CD4-positive, alpha-beta T cell treated with Interleukin-12 subunit alpha and Interleukin-12 subunit beta, for 1 hour (primary cell): ENCODE measurements at regions not wholly inside any gene's neighbourhood (a gene's known extent, or its start where the extent isn't known, plus 50 kb on each side); places are given as distances from the start of the nearest gene placed in this dataset.
A peak's percentile ranks its signal among the peaks of the same experiment; 100 is the strongest.
"Not testable (repeated sequence)": the region's sequence is repeated elsewhere in the genome, so short reads cannot be mapped to it uniquely, and the experiment has no call there.

ENCODE experiments used
- DNase-seq: peaks from one replicate; pipeline ENCODE4 v3.0.0-alpha.2; 2020

- not testable (repeated sequence) for DNase-seq
These were observed 132.6 kb downstream of the FAM72C start for GRCh38 chr1:143839182-143839581.

DNA sequence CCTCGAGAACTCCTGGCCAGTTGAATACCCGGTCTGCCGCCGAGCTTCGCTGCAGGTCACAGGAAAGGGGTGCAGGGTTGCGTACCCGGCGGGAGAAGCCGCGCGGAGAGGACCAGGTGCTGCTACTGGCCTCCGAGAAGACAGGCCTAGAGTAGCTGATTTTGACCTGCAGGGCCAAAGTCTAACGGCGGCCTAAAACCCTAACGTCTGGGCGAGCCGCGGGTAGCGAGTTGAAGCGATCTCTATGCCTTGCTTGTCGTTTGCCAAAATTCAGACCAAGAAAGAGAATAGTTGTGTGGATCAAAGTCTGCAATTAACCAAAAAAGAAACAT is 133.2 kb downstream of the FAM72C start:
- DNase-seq: not testable (repeated sequence)

- DNase-seq: not testable (repeated sequence)
These were observed 133.7 kb downstream of the FAM72C start for GRCh38 chr1:143837924-143838597.

- DNase-seq: not testable (repeated sequence)
These were observed 138.4 kb downstream of the FAM72C start for GRCh38 chr1:143833376-143833775.

DNA sequence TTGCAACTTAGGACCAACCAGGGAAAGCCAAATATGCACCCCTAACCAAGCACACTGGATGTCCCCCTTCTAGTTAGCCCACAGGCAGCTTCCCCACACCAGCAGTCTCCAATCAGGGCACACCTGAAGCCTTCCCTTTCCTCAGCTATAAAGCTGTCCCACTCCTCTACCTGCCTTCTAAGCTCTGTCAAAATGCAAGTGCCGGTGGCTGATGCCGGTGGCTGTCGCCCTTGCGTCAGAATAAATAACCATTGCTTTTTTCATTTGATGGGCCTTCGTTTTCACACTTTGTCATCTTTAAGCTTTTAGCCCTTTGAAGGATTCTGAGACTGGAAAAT is 139.4 kb downstream of the FAM72C start:
- not testable (repeated sequence) for DNase-seq

DNA sequence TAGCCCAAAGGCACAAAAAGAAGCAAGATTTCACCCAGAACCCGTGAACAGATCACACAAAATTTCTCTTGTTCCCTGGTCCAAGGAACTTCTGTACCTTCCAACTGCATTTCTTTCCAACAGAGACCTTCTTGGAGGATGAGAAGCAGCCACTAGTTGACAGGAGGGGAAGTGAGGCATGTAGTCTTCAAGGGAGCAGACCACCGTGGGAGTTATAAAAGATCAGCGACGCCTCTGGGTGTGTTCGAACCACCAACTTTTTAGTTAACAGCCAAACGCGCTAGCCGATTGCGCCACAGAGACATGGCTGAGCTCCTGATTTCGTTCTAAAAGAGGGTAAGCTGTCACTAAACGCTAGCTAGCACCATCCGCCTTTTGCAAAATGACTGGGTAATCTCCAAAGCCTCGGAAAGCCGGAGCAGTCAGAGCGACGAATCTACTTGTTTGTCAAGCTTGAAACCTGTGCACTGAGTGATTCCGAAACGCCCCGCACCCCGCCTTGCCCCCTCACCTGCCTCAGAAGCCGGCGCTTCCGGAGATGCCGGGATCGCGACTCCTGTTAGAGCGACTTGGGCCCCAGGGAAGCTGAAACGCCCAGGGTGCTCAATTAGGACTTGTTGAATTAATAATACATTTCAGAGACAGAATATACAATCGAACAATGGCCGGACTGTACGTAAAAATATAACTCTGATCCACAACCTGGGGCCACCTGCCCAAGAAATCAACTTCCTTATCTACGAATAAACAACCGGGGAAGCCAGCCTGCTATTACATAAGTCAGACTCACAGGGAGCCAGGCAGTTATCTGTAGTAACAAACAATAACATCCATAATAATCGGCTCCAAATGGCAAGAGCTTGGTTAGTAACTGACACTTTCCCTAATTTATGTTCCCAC is 140.1 kb downstream of the FAM72C start:
- DNase-seq: not testable (repeated sequence)

DNA sequence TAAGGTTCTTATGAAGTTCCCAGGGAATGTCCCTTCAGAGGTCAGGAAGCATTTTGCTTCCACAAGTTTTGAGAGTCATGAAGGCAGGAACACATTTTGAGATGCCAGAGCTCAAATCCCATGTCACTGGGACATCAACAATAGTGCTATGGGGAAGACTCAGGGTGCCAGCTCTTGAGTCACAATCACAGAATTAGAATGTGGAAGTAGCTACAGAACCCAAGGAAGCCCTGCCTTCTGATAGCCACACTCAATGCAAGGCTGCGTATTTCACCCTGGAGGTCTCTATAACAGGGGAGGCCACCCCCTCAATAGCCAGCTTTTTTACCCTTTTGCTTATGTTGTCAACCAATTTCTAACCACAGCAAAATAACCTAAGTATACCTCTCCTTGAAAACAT is 145.6 kb downstream of the FAM72C start:
- not testable (repeated sequence) for DNase-seq

- not testable (repeated sequence) for DNase-seq
These were observed 147.5 kb downstream of the FAM72C start for GRCh38 chr1:143824266-143824665.

- DNase-seq: not testable (repeated sequence)
These were observed 151.7 kb downstream of the FAM72C start for GRCh38 chr1:143820058-143820457.

DNA sequence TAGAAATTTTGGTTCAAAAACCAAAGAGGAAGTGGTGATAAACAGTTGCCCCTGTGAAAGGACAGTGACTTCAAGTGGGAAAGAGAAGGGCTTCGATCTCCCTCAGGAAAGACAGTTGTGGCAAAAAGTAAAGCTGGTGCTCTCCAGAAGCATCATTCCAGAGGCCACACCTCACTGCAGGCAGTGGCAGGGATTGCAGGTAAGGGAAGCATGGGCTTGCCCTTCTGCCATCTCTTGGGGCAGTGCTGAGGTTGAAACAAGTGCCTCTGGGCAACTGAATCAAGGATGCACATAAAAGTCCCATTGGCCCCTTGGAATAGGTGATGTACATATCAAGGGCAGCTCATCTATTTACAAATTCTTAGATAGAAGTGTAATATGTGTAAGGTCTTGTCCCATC is 155.4 kb downstream of the FAM72C start:
- not testable (repeated sequence) for DNase-seq

GRCh38 chr1:143805374-143805773 is 166.4 kb downstream of the FAM72C start:
- DNase-seq: not testable (repeated sequence)

DNA sequence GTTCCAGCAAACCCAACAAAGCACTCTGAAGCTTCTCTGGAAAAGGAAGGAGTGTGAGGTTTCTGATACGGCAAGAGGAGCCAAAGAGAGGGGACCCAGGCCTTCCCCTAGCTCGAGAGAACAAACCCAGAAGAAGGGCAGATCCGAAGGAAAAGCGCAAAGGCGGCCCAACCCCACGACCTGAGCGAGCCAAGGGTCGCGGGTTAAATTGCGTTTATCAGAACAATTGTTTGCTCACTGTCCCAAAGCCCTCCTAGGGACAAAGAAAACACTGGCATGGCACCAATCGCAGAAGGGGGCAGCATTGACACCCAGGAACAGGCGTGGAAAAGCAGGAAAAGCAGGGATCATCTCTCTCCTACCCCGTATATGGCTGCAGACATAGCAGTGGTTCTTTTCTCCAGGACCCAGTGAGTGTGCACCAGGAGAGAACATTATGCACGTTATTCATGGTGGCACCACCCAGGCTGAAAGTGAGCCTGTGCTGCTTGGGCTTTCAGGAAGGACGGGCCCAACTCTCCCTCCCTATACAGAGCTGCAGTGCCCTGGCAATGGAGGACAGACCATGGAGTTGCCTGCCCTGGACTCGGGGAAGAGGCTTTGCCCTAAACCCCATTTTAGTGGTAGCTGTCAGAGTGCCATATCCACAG is 167.0 kb downstream of the FAM72C start:
- not testable (repeated sequence) for DNase-seq

DNA sequence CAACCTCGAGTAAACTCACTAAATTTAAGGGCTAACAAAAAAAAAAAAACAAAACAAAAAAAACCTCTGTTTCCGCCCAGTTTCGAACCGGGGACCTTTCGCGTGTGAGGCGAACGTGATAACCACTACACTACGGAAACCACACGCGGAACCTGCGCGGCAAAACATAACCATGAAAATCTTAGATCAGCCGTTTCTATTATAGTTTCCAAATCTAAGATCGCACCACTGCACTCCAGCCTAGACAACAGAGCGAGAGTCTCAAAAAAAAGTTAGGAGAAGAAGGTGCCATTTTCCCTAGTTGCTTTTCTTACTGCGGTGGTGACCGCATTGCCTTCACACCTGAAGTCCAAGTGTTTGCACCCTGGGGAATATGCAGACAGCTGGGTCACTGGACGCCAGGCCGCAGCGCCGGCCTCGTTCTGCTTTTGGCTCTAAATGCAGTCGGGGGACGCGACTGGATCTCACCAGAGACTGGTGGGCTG is 167.8 kb downstream of the FAM72C start:
- peak; percentile 30 for DNase-seq

GRCh38 chr1:143803095-143803494 is 168.7 kb downstream of the FAM72C start:
- DNase-seq: not testable (repeated sequence)

GRCh38 chr1:143799568-143800187 is 172.1 kb downstream of the FAM72C start:
- DNase-seq: not testable (repeated sequence)

DNA sequence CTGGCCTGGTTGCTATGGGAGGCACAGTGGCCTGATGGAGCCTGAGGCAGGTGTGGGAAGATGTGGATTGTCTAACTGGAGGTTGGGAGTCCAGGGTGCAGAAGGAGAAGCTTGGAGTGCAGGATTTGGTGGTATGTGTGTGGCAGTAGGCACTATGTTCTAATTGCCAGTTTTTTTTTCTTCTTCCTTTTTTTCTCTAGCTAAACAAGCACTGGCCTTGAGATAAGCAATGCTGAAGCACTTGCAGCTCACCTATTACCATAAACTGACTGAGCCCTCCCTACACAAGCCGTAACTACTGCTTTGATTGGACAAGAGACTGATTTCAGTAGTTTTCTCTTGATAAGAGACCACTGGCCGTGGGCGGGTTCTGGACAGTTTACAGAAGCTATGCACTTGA is 175.4 kb downstream of the FAM72C start:
- DNase-seq: not testable (repeated sequence)

DNA sequence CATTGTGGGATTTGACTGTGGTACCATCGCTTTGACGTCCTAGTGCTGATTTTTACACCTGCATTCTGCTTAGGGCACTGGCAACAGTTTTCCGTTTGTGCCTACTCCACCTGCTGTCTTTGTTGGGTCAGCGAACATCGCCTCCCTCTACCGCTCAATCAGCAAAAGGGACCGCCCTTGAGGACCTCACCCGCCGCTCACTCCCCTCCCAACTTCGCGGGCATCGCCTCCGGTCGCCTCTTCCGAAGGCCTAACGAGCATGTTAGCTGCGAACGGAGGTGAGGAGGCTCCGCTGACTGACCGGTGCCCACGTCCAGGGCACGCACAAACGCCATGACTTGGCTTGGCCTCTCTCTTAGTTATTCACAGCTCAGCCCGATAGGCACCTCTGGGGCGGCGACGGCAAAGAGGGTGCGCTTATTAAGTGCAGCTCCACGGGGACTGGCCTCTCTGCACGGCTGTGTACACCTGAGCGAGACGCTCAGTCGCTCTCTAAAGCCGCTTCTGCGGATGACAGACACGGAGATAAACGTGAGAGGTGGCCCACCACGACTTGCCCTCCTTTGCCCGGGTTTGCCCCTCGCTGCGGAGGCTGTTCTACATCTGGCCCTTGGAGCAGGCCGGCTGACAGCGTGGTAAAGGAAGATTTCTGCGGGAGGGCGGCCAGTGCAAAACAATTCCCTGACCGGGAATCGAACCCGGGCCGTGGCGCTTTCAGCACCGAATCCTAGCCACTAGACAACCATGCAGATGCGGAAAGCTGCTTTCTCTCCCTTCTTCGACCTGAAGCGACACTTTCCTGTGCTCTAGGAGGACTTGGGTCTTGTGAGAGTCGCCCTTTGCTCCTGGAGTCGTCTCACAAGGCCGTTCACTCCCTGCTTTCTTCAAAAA is 179.5 kb downstream of the FAM72C start:
- not testable (repeated sequence) for DNase-seq

DNA sequence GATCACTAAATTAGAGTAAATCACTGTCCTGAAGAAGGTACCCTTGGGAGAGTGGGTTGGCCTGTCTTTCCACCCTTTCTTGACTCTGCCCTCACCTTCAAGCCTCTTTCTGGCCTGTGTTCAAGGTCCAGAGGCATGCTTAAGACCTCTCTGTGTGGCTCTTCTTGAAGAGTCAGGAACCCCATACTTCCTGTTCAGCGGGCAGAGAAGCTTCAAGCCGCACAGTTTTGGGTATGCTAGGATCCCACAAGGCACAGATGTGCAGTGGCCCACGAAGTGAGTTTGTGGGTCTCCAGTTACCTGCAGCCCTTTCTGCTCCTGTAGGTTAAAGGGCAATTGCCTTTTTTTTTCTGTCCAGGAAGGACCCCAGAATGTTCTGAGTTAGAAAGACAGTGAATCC is 185.4 kb downstream of the FAM72C start:
- DNase-seq: not testable (repeated sequence)

DNA sequence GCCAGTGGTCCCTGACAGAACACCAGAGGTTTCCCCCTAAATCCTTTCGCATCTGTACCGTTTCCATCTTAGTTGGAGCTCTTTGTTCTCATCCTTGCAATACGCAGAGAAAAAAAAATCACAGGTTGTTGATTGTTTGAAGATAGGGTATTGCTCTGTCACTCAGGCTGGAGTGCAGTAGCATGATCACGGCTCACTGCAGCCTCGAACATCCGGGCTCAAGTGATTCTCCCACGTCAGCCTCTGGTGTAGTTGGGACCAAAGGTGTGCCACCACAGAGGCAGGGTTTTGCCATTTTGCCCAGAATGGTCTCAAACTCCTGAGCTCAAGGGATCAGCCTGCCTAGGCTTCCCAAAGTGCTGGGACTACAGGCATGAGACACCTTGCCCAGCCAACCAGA is 185.9 kb downstream of the FAM72C start:
- not testable (repeated sequence) for DNase-seq

GRCh38 chr1:143784239-143784882 is 187.4 kb downstream of the FAM72C start:
- DNase-seq: not testable (repeated sequence)

DNA sequence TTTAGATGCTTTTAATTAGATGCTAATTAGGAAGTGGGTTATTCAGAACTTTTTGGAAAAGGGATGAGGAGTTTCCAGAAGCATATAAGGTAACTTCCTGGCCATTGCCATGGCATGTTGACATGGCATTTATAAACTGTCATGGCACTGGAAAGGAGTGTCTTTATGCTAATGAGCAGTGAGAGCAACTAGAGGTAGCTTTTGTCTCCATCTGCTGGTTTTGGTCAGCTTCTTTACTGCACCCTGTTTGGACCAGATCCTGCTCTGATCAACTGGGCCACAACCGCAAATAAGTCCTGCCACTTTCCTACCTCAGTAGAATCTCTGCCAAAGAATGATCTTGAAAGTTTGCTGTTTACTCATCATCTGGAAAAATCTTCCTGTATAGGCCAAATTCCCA is 193.6 kb downstream of the FAM72C start:
- not testable (repeated sequence) for DNase-seq
